ENCODE measurements at regions not wholly inside any gene's neighbourhood (a gene's known extent, or its start where the extent isn't known, plus 50 kb on each side); places are given as distances from the start of the nearest gene placed in this dataset.

- no peaks in the 10 kb centered on the region for H3K4me1 Mint-ChIP-seq
- no peak overlapping the region for H3K4me3 Mint-ChIP-seq
- no peak for ATAC-seq
- H3K9me3 Mint-ChIP-seq = peaks cover 3% of the 10 kb centered on the region
- H3K27me3 Mint-ChIP-seq = no peaks in the 10 kb centered on the region
- no peak overlapping the region for H3K27ac Mint-ChIP-seq
- peaks cover 5% of the 10 kb centered on the region for H3K36me3 Mint-ChIP-seq
These were observed 584.7 kb downstream of the LMO4 start for GRCh38 chr1:87913361-87913760.

GRCh38 chr1:87914396-87914795, 585.7 kb downstream of the LMO4 start:
- Mint-ChIP-seq H3K36me3 (peaks cover 5% of the 10 kb centered on the region), H3K27ac (no peak overlapping the region), H3K9me3 (peaks cover 3% of the 10 kb centered on the region), H3K27me3 (no peaks in the 10 kb centered on the region), H3K4me1 (no peaks in the 10 kb centered on the region), H3K4me3 (no peak overlapping the region)
- ATAC-seq = no peak

- ATAC-seq = no peak
- no peaks in the 10 kb centered on the region for H3K27me3 Mint-ChIP-seq
- no peak overlapping the region for H3K4me3 Mint-ChIP-seq
- peaks cover 5% of the 10 kb centered on the region for H3K36me3 Mint-ChIP-seq
- H3K4me1 Mint-ChIP-seq = no peaks in the 10 kb centered on the region
- peaks cover 3% of the 10 kb centered on the region for H3K9me3 Mint-ChIP-seq
- H3K27ac Mint-ChIP-seq = no peak overlapping the region
These were observed 587.1 kb downstream of the LMO4 start for GRCh38 chr1:87915771-87916170.

GRCh38 chr1:87916965-87917364, 588.3 kb downstream of the LMO4 start:
- Mint-ChIP-seq H3K4me3 (no peak overlapping the region), H3K9me3 (no peaks in the 10 kb centered on the region), H3K4me1 (no peaks in the 10 kb centered on the region), H3K27me3 (no peaks in the 10 kb centered on the region), H3K36me3 (no peaks in the 10 kb centered on the region), H3K27ac (no peak overlapping the region)
- ATAC-seq = no peak

- no peaks in the 10 kb centered on the region for H3K4me1 Mint-ChIP-seq
- H3K9me3 Mint-ChIP-seq = no peaks in the 10 kb centered on the region
- ATAC-seq = no peak
- no peaks in the 10 kb centered on the region for H3K27me3 Mint-ChIP-seq
- H3K4me3 Mint-ChIP-seq = no peak overlapping the region
- no peak overlapping the region for H3K27ac Mint-ChIP-seq
- no peaks in the 10 kb centered on the region for H3K36me3 Mint-ChIP-seq
These were observed 589.7 kb downstream of the LMO4 start for GRCh38 chr1:87918398-87918797.

- no peak overlapping the region for H3K4me3 Mint-ChIP-seq
- no peaks in the 10 kb centered on the region for H3K4me1 Mint-ChIP-seq
- no peaks in the 10 kb centered on the region for H3K9me3 Mint-ChIP-seq
- H3K27ac Mint-ChIP-seq = no peak overlapping the region
- no peaks in the 10 kb centered on the region for H3K27me3 Mint-ChIP-seq
- ATAC-seq = no peak
- H3K36me3 Mint-ChIP-seq = no peaks in the 10 kb centered on the region
These were observed 594.2 kb downstream of the LMO4 start for GRCh38 chr1:87922885-87923284.

GRCh38 chr1:87926131-87926830, 597.6 kb downstream of the LMO4 start:
- peaks cover 4% of the 10 kb centered on the region for H3K9me3 Mint-ChIP-seq
- H3K27ac Mint-ChIP-seq = no peak overlapping the region
- H3K36me3 Mint-ChIP-seq = peaks cover 10% of the 10 kb centered on the region
- no peak for ATAC-seq
- H3K27me3 Mint-ChIP-seq = no peaks in the 10 kb centered on the region
- no peaks in the 10 kb centered on the region for H3K4me1 Mint-ChIP-seq
- no peak overlapping the region for H3K4me3 Mint-ChIP-seq

- H3K4me3 Mint-ChIP-seq = no peak overlapping the region
- H3K4me1 Mint-ChIP-seq = no peaks in the 10 kb centered on the region
- no peak overlapping the region for H3K27ac Mint-ChIP-seq
These were observed 598.2 kb downstream of the LMO4 start for GRCh38 chr1:87926921-87927320.

GRCh38 chr1:87927391-87928280, 599.0 kb downstream of the LMO4 start:
- no peak overlapping the region for H3K4me3 Mint-ChIP-seq
- H3K27me3 Mint-ChIP-seq = no peaks in the 10 kb centered on the region
- ATAC-seq = no peak
- peaks cover 12% of the 10 kb centered on the region for H3K36me3 Mint-ChIP-seq
- H3K4me1 Mint-ChIP-seq = no peaks in the 10 kb centered on the region
- H3K27ac Mint-ChIP-seq = no peak overlapping the region
- H3K9me3 Mint-ChIP-seq = peaks cover 4% of the 10 kb centered on the region

More at GRCh38 chr1:87926921-87927320, 598.2 kb downstream of the LMO4 start:
- ATAC-seq = no peak
- H3K9me3 Mint-ChIP-seq = peaks cover 4% of the 10 kb centered on the region
- H3K36me3 Mint-ChIP-seq = peaks cover 12% of the 10 kb centered on the region
- no peaks in the 10 kb centered on the region for H3K27me3 Mint-ChIP-seq

GRCh38 chr1:87928623-87929022, 599.9 kb downstream of the LMO4 start:
- Mint-ChIP-seq H3K27ac (no peak overlapping the region), H3K9me3 (peaks cover 4% of the 10 kb centered on the region), H3K4me3 (no peak overlapping the region), H3K36me3 (peaks cover 12% of the 10 kb centered on the region), H3K4me1 (no peaks in the 10 kb centered on the region), H3K27me3 (no peaks in the 10 kb centered on the region)
- no peak for ATAC-seq

- H3K9me3 Mint-ChIP-seq = peaks cover 4% of the 10 kb centered on the region
- H3K27me3 Mint-ChIP-seq = no peaks in the 10 kb centered on the region
- no peaks in the 10 kb centered on the region for H3K4me1 Mint-ChIP-seq
- no peak overlapping the region for H3K4me3 Mint-ChIP-seq
- H3K27ac Mint-ChIP-seq = no peak overlapping the region
- peaks cover 12% of the 10 kb centered on the region for H3K36me3 Mint-ChIP-seq
- ATAC-seq = no peak
These were observed 601.2 kb downstream of the LMO4 start for GRCh38 chr1:87929906-87930305.

- Mint-ChIP-seq H3K4me1 (no peaks in the 10 kb centered on the region), H3K36me3 (peaks cover 12% of the 10 kb centered on the region), H3K4me3 (no peak overlapping the region), H3K27me3 (no peaks in the 10 kb centered on the region), H3K9me3 (peaks cover 4% of the 10 kb centered on the region), H3K27ac (no peak overlapping the region)
- no peak for ATAC-seq
These were observed 602.1 kb downstream of the LMO4 start for GRCh38 chr1:87930796-87931195.

- no peak for ATAC-seq
- H3K27ac Mint-ChIP-seq = no peak overlapping the region
- peaks cover 12% of the 10 kb centered on the region for H3K36me3 Mint-ChIP-seq
- H3K4me3 Mint-ChIP-seq = no peak overlapping the region
- H3K27me3 Mint-ChIP-seq = no peaks in the 10 kb centered on the region
- peaks cover 4% of the 10 kb centered on the region for H3K9me3 Mint-ChIP-seq
- H3K4me1 Mint-ChIP-seq = no peaks in the 10 kb centered on the region
These were observed 604.5 kb downstream of the LMO4 start for GRCh38 chr1:87933171-87933570.

GRCh38 chr1:87935130-87935529, 606.5 kb downstream of the LMO4 start:
- Mint-ChIP-seq H3K4me3 (no peak overlapping the region), H3K27me3 (no peaks in the 10 kb centered on the region), H3K36me3 (peaks cover 12% of the 10 kb centered on the region), H3K9me3 (peaks cover 4% of the 10 kb centered on the region), H3K27ac (no peak overlapping the region), H3K4me1 (no peaks in the 10 kb centered on the region)
- ATAC-seq = no peak

GRCh38 chr1:87937831-87938395, 609.2 kb downstream of the LMO4 start:
- no peaks in the 10 kb centered on the region for H3K27me3 Mint-ChIP-seq
- no peak for ATAC-seq
- no peaks in the 10 kb centered on the region for H3K9me3 Mint-ChIP-seq
- H3K4me3 Mint-ChIP-seq = no peak overlapping the region
- no peaks in the 10 kb centered on the region for H3K4me1 Mint-ChIP-seq
- H3K27ac Mint-ChIP-seq = no peak overlapping the region
- H3K36me3 Mint-ChIP-seq = no peaks in the 10 kb centered on the region
